Lower leg skin (tissue), 4 donors: ENCODE measurements at regions not wholly inside any gene's neighbourhood (a gene's known extent, or its start where the extent isn't known, plus 50 kb on each side); places are given as distances from the start of the nearest gene placed in this dataset.

ENCODE experiments used
- DNase-seq, 2 donors: peaks; one replicate each; pipeline ENCODE4 v3.0.0-alpha.2; 2019; ENCODE audit warnings: low spot score in 2 of 2
- H3K4me3 ChIP-seq: fragments of 200-600 bp; sonication (generic); 2 replicates; pipeline ENCODE4 v1.5.1; 2017; ENCODE audit warnings: mild to moderate bottlenecking, low read depth; ENCODE audit not compliant: poor library complexity, severe bottlenecking
- POLR2A ChIP-seq, 2 donors: fragments of 450-650 bp; IDR thresholded peaks; one replicate each; pipeline ENCODE4 v1.6.1; 2016 to 2017; ENCODE audit warnings: antibody characterized with exemption in 2 of 2, mild to moderate bottlenecking in 1 of 2, moderate library complexity in 1 of 2
- WGBS, 2 donors: methylation state at CpG; one replicate each; pipeline ENCODE4 v1.1.5; 2018; 5-methylcytosine and 5-hydroxymethylcytosine counted together
- intact Hi-C: fragments of 100-400 bp; cut with DNase I; formaldehyde crosslinking; loops from one replicate; pipeline ENCODE4 v1.15.0; 2023; ENCODE audit warnings: low total_unique reads
- TF ChIP-seq, protein P1 (sequence below), 3 donors: fragments of 450-650 bp; IDR thresholded peaks; one replicate each; pipeline ENCODE4 v1.5.1; 2016; ENCODE audit warnings: antibody characterized with exemption in 3 of 3, mild to moderate bottlenecking in 3 of 3, moderate library complexity in 2 of 3

DNA sequence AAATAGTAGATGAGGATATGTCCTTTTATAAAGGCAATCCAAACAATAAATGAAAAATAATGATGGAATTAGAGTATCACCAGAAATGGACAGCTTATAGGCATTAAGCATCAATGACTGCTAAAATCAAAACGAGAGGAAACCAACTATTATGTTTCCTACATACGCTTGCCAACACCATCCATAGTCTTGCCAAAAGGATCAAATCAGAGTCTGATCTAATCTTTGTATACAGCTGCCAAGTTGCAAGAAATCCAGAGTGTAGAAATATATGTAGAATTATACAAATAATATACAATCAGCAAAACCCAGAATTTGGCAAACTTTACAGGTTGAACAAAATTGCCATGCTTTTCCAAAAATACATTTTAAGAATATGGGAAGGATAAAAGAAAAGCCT lies 1661.6 kb downstream of the SLITRK1 start:
- intact Hi-C loops, result no loop called here
- no peak for TF ChIP-seq POLR2A (IDR thresholded peaks at IDR 0.05)
- TF ChIP-seq, protein P1, sequence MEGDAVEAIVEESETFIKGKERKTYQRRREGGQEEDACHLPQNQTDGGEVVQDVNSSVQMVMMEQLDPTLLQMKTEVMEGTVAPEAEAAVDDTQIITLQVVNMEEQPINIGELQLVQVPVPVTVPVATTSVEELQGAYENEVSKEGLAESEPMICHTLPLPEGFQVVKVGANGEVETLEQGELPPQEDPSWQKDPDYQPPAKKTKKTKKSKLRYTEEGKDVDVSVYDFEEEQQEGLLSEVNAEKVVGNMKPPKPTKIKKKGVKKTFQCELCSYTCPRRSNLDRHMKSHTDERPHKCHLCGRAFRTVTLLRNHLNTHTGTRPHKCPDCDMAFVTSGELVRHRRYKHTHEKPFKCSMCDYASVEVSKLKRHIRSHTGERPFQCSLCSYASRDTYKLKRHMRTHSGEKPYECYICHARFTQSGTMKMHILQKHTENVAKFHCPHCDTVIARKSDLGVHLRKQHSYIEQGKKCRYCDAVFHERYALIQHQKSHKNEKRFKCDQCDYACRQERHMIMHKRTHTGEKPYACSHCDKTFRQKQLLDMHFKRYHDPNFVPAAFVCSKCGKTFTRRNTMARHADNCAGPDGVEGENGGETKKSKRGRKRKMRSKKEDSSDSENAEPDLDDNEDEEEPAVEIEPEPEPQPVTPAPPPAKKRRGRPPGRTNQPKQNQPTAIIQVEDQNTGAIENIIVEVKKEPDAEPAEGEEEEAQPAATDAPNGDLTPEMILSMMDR (IDR thresholded peaks at IDR 0.05), result no peak
- DNase-seq, result no peak
- 15 to 26% methylated on average over 2 of the region's 2 CpGs for WGBS, 2 donors
- no peak overlapping the region for H3K4me3 ChIP-seq

DNA sequence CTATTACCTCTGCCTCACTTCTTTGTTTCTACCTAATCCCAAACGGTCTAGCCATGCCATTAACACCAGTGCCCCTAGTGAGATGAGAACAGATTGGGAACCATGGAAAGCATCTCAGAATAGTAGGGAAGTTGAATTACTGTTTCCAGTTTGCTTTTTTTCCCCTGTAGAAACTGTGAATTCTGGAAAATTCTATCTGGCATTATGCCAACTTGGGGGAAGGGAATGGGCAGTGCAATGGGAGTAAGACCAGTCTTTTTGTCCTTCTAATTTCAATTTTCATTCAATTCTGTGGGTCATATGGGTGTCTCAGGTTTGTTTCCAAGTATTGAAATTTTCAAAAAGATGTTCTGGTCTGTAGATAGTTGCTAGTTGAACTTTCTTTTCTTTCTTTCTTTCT lies 1666.1 kb downstream of the SLITRK1 start:
- DNase-seq, result no peak
- WGBS, 2 donors, result 81 to 82% methylated on average over 1 of the region's 1 CpG
- TF ChIP-seq POLR2A (IDR thresholded peaks at IDR 0.05), result no peak
- H3K4me3 ChIP-seq, result no peak overlapping the region
- intact Hi-C loops, result no loop called here

DNA sequence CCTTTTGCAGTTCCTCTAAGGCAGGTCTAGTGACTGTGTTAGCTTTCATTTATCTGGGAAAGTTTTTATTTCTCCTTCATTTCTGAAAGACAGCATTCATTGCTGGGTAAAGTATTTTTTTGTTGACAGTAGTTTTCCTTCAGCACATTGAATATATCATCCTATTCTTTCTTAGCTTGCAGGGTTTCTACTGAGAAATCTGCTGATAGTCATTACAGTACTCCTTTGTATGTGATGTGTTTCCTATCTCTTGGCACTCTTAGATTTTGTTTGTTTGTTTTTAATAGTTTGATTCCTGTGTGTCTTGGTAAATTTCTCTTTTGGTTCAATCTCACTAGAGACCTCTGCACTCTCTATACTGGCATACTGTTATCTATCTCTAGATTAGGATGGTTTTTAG lies 1667.9 kb downstream of the SLITRK1 start:
- DNase-seq, result no peak
- H3K4me3 ChIP-seq, result no peak overlapping the region
- intact Hi-C loops, result no loop called here
- TF ChIP-seq, protein P1 (IDR thresholded peaks at IDR 0.05), result no peak
- TF ChIP-seq POLR2A (IDR thresholded peaks at IDR 0.05), result no peak

DNA sequence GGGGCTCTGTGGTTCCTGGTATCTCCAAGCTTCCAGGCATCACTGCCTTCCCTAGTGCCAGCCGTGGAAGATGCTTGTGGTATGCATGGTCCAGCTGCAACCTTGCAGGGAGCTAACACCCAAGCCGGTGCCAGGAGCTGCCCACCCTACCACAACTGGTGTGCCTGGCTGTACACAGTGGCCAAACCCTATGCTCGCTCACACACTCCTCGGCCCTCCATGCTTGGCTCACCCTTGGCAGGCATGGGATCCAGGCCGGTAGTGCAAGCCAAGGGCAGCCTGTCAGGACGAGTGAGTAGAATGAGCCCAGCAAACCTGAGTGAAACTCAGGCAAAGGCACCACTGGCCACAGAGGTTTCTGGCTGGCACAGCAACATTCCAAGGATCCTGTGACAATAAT lies 1676.0 kb downstream of the SLITRK1 start:
- DNase-seq, result no peak
- 68 to 85% methylated on average over 6 of the region's 6 CpGs for WGBS, 2 donors
- intact Hi-C loops, result no loop called here
- no peak overlapping the region for H3K4me3 ChIP-seq
- no peak for TF ChIP-seq POLR2A (IDR thresholded peaks at IDR 0.05)
- TF ChIP-seq, protein P1 (IDR thresholded peaks at IDR 0.05), result no peak

DNA sequence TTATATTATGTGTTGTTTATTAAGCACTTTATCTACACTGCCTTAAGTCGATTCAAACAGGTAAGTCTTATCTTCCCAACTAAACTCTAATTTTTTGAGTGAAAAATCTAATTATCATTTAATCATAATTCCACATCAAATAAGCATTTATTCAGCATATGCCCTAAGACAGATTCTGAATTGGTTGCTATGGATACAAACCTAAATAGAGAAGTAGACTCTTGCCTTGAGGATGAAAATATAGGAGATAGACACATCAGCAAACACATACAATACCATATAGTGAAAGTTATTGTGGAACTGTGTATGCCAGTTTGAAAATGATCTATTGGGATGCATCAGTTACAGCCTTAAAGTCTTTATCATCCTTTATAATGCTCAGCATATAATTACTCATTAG lies 1679.9 kb downstream of the SLITRK1 start:
- DNase-seq, result no peak

DNA sequence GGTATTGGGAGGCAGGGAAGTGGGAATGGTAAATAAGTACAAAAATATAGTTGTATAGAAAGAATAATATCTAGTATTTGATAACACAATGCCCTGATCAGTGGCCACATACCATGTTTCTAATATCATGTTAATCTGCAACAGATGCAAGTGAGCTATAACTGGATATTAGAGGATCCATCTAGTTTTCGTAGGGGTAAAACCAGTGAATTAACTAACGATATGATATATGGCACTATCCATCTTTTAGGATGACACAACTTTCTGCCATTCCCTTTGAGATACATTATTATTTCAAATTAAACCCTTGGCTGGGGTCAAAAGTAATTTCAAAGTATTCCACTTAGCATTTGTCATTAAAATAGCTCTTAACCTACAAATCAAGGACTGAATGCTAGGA lies 1686.2 kb downstream of the SLITRK1 start:
- DNase-seq, result no peak
- WGBS, 2 donors, result 90 to 92% methylated on average over 2 of the region's 2 CpGs
- TF ChIP-seq, protein P1 (IDR thresholded peaks at IDR 0.05), result no peak
- no peak for TF ChIP-seq POLR2A (IDR thresholded peaks at IDR 0.05)
- no peak overlapping the region for H3K4me3 ChIP-seq
- intact Hi-C loops, result no loop called here

More for the DNA sequence above, 1679.9 kb downstream of the SLITRK1 start:
- 26 to 45% methylated on average over 1 of the region's 1 CpG for WGBS, 2 donors
- H3K4me3 ChIP-seq, result no peak overlapping the region
- TF ChIP-seq, protein P1 (IDR thresholded peaks at IDR 0.05), result no peak
- no peak for TF ChIP-seq POLR2A (IDR thresholded peaks at IDR 0.05)
- intact Hi-C loops, result no loop called here
